AG09319 (cell line): ENCODE measurements at regions not wholly inside any gene's neighbourhood (a gene's known extent, or its start where the extent isn't known, plus 50 kb on each side); places are given as distances from the start of the nearest gene placed in this dataset.
"Not testable (repeated sequence)": the region's sequence is repeated elsewhere in the genome, so short reads cannot be mapped to it uniquely, and the experiment has no call there.

Experiments used
- DNase-seq: peaks from one replicate; pipeline ENCODE4 v3.0.0-alpha.2; 2010; ENCODE audit warnings: low read depth; ENCODE audit errors: extremely low read depth
- CTCF ChIP-seq: IDR thresholded peaks from 2 replicates; pipeline ENCODE4 v1.5.1; 2011; ENCODE audit warnings: low read depth, mild to moderate bottlenecking, inconsistent platforms, low read length, moderate library complexity

- DNase-seq = no peak
- TF ChIP-seq CTCF = no peak
These were observed 234.6 kb downstream of the FGF9 start for GRCh38 chr13:21905486-21905885.

GRCh38 chr13:21909331-21909730, 238.5 kb downstream of the FGF9 start:
- no peak for TF ChIP-seq CTCF
- no peak for DNase-seq

GRCh38 chr13:21910546-21910945, 239.7 kb downstream of the FGF9 start:
- DNase-seq = no peak
- no peak for TF ChIP-seq CTCF

- no peak for DNase-seq
- no peak for TF ChIP-seq CTCF
These were observed 240.9 kb downstream of the FGF9 start for GRCh38 chr13:21911646-21912298.

- no peak for DNase-seq
- no peak for TF ChIP-seq CTCF
These were observed 242.1 kb downstream of the FGF9 start for GRCh38 chr13:21913010-21913409.

GRCh38 chr13:21917086-21918015, 246.5 kb downstream of the FGF9 start:
- no peak for TF ChIP-seq CTCF
- no peak for DNase-seq

GRCh38 chr13:21920802-21921201, 249.9 kb downstream of the FGF9 start:
- not testable (repeated sequence) for DNase-seq

- no peak for DNase-seq
- no peak for TF ChIP-seq CTCF
These were observed 254.1 kb downstream of the FGF9 start for GRCh38 chr13:21924958-21925357.
